ENCODE measurements at regions not wholly inside any gene's neighbourhood (a gene's known extent, or its start where the extent isn't known, plus 50 kb on each side); places are given as distances from the start of the nearest gene placed in this dataset.
"Not testable (repeated sequence)": the region's sequence is repeated elsewhere in the genome, so short reads cannot be mapped to it uniquely, and the experiment has no call there.

DNA sequence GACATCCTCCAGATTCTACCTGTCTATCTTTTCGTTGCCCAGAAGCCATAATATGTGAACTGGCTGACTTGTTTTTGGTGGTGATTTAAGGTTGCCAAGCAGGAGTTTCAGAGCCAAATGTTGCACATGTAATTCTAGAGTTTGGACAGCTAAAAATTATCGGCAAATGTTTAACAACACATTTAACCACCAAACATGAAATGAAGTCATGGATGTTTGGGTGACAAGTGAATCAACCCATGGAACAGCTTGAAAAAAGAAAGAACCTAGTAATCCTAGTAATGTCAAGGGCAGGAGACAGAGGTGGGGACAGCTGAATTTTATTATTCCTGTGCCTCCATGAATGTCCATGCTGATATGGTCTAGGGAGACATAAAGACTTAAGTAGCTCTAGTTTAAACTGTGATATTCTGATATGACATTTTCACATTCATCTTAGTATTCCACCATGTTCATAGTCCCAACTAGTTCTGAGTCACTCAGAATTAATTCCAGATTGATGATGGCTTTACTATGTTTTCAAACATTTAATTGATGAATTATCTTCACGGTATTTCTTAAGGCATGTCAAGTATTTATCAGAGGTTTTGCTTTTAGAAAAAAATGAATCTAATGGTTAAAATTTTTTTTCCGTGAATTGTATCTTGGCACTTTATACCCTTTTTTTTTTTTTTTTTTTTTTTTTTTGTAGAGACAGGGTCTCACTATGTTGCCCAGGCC, 101.7 kb downstream of the SOCS6 start:
- DNase-seq (ENCODE audit: low read depth in 2 of 2), result no peak

DNA sequence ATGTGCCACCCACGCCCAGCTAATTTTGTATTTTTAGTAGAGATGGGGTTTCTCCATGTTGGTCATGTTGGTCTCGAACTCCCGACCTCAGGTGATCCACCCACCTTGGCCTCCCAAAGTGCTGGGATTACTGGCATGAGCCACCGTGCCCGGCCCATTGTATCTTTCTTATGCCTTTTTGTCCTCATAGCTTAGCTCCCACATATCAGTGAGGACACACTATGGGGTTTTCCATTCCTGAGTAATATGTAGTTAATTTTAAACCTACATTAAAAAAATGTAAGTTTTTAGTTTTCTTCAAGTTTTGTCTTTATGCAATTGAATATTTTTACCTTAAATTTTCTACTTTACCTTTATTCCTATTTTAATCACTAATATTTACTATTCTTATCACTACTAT, 100.2 kb downstream of the SOCS6 start:
- not testable (repeated sequence) for DNase-seq (ENCODE audit: low read depth in 2 of 2)

DNA sequence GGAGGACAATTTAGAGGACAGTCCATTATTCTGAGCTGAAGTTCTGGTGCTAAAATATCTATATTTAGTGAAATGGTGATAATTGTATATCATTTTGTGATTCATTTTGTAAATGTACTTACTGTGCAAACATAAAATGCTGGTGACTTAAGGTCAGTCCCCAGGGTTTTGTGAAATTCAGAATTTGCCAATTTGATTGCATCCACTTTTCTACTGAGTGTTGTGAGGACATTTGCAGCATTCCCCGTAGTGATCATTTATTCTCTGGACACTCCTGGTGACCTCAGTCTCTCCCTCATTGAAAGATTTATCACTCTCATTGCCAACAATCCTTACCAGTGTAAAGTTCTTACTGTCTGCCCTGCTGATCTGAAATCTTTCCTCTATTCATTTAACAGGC, 98.2 kb downstream of the SOCS6 start:
- DNase-seq (ENCODE audit: low read depth in 2 of 2), result no peak

DNA sequence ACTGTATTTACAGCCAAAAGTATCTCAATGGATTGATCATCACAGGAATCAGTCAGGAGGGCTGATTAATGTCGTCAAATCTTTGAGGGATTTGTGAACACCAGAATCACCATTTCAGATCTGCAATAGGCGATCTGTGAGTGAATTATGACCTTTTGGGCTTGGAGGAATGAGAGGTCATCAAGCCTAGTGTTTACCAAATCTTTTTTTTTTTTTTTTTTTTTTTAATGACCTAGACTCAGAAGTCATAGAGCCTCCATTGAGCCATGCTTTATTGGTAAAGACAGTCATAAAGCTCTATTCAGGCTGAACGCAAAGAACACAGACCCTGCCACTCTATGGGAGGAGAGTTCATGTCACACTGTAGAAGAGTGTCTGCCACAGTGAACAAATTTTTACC, 97.7 kb downstream of the SOCS6 start:
- no peak for DNase-seq (ENCODE audit: low read depth in 2 of 2)

DNA sequence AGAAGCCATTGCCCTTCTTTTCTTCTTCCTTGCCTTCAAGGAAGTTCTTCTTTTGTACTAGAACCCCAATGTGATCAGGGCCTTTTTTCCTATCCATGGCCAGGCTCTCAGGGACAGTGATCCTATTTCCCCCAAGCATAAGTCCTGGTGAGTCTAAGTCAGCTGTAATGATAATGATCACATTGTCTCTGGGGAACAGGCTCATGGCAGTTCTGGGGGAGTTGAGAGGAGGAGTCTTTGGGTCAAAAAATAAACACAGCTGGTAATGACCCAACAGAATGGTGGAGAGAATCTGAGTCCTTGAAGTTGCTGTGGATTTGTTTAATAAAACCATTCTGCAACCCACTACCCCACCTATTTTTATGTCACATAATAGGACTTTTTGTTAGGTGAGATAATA, 96.6 kb downstream of the SOCS6 start:
- no peak for DNase-seq (ENCODE audit: low read depth in 2 of 2)

DNA sequence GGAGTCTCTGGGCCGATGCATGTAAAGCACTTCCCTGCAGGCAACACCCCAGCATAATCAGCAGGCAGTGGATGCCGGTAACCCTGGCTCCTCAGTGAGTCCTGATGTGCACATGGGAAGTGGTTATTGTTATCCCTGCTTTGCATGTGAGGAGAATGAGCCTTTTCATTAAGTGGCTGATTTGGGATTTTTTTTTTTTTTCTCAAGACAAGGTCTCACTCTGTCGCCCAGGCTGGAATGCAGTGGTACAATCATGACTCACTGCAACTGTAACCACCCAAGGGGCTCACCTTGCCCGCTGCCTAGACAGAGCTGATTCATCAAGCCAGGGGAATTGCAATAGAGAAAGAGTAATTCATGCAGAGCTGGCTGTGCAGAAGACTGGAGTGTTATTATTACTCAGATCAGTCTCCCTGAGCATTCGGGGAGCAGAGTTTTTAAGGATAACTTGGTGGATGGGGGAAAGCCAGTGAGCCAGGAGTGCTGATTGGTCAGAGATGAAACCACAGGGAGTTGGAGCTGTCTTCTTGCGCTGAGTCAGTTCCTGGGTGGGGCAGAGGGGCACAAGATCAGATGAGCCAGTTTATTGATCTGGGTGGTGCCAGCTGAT, 95.4 kb downstream of the SOCS6 start:
- DNase-seq (ENCODE audit: low read depth in 2 of 2), result no peak

DNA sequence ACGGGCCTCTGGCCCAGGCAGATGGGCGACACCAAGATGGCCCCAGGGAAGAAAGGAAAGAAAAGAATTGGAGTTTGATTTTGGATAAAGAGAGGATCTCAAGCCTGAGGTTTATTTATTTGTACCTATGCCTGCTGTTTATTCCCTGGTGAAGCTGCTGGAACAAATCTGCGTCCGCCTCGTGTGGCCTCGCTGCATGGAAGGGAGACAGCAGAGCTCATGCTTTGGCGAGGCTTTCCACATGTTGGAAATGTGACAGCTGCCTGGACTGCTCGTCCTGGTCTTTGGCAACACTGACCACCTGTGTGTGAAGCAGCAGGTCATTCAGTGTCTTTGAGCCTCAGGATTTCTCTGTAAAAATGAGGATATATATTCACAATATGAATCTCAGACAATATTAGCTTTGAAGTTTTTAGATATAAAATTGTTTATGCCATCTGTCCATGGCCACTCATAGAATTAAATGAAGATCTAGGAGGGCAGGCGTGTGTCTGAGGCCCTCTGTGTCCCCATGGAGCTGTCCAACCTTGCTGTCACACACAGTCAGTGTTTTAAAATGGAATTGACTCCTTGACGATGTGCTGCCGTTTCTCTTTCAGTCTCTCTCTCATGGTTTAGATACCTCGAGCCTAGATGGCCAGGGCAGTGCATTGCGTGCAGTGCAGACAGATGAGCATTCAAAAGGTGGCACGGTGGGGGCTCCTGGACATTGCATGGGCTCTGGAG, 94.3 kb downstream of the SOCS6 start:
- DNase-seq (ENCODE audit: low read depth in 2 of 2), result no peak

DNA sequence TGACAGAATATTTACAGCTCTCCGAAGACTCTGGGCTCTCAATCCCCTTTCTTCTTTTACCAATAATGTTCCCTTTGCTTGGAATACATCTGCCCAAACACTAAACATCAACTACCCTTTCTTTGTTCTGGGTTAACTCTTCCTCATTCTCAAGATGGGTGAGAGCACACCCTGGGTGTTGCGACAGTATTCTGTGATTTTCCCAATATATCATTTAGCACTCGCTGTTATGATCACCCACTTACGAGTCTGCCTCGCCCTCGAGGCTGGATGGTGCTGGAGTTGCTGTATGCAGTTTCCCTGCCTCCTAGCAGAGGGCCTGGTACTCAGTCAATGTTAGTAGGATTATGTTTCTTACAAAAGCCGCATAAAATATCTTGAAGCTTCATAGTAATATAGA, 93.2 kb downstream of the SOCS6 start:
- DNase-seq (ENCODE audit: low read depth in 2 of 2), result no peak

DNA sequence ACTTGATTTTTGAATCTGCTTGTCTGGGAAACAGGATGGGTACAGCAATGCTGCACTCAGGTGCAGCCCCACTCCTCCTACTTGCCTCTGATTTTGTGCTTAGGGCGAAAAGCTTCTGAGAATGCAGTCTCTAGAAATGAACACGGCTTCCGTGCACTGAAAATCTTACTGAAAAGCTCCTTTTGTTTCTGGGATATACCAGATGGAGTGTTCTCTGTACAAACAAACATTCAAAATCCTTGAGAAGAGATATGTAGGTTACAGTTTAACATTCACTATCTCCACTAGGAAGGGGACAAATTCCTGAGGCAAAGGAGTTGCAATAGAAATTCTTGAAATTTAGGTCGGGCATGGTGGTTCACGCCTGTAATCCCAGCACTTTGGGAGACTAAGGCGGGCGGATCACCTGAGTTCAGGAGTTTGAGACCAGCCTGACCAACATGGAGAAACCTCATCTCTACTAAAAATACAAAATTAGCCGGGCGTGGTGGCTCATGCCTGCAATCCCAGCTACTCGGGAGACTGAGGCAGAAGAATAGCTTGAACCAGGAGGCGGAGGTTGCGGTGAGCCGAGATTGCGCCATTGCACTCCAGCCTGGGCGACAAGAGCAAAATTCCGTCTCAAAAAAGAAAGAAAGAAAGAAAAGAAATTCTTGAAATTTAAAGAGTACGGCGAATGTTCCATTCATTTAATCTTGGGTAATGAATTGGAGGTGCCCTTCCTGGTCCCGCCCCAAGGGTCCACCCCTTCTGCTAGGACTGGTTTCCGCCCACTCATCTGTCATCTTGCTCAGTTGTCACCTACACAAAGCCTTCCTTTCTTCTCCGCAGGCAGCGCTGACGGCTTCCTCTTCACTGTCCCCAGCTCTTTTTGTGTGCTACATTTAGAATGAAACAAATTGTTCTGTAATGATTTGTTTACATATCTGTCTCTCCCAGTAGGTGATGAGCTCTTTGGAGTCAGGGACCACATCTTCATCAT, 92.4 kb downstream of the SOCS6 start:
- no peak for DNase-seq (ENCODE audit: low read depth in 2 of 2)

Measured in activated CD8-positive, alpha-beta memory T cell treated with anti-CD3 and anti-CD28 coated beads for 4 hours (primary cell).